ENCODE measurements at regions not wholly inside any gene's neighbourhood (a gene's known extent, or its start where the extent isn't known, plus 50 kb on each side); places are given as distances from the start of the nearest gene placed in this dataset.

DNA sequence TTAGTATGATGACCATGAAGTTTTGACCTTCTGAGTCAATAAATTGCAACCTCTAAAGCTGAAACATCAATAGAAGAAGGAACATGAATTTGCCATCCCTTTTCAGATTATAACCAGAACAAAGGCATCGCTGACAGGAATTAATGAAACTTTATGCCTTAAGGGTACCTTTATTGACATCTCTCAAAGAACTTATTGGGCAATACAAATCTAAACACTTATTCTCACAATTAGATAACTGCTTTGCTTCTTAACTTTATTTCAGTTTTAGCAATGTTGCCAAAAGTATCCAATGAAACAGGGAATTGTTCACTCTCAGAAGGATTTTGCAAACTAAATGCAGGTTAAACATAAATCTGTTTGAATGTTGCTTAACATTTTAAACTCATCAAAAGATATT lies 116.0 kb downstream of the ELAPOR2 start:
- TF ChIP-seq, protein P1, sequence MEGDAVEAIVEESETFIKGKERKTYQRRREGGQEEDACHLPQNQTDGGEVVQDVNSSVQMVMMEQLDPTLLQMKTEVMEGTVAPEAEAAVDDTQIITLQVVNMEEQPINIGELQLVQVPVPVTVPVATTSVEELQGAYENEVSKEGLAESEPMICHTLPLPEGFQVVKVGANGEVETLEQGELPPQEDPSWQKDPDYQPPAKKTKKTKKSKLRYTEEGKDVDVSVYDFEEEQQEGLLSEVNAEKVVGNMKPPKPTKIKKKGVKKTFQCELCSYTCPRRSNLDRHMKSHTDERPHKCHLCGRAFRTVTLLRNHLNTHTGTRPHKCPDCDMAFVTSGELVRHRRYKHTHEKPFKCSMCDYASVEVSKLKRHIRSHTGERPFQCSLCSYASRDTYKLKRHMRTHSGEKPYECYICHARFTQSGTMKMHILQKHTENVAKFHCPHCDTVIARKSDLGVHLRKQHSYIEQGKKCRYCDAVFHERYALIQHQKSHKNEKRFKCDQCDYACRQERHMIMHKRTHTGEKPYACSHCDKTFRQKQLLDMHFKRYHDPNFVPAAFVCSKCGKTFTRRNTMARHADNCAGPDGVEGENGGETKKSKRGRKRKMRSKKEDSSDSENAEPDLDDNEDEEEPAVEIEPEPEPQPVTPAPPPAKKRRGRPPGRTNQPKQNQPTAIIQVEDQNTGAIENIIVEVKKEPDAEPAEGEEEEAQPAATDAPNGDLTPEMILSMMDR (IDR thresholded peaks at IDR 0.05) = no peak
- no peak for TF ChIP-seq ZFX (IDR thresholded peaks at IDR 0.05; ENCODE audit: borderline replicate concordance)
- no peak overlapping the region for H3K27ac ChIP-seq

DNA sequence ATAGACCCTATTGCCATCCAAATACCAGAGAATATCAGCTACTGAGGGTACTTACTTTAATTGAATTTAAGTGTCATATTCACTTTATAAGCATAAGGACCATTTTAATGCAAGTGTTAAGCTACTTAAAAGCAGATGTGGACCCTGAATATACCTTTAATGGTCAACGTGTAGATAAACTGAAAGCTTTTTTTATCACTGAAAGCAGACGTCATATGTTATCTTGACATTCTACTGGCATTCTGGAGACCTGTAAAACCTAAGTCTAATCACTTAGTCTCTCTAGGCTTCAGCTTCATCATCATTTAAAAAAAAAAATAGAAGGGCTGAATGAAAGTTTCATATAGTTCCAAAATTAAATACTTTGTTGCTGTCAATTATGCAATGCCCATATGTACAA lies 116.5 kb downstream of the ELAPOR2 start:
- no peak for TF ChIP-seq ZFX (IDR thresholded peaks at IDR 0.05; ENCODE audit: borderline replicate concordance)
- TF ChIP-seq, protein P1 (IDR thresholded peaks at IDR 0.05) = no peak

DNA sequence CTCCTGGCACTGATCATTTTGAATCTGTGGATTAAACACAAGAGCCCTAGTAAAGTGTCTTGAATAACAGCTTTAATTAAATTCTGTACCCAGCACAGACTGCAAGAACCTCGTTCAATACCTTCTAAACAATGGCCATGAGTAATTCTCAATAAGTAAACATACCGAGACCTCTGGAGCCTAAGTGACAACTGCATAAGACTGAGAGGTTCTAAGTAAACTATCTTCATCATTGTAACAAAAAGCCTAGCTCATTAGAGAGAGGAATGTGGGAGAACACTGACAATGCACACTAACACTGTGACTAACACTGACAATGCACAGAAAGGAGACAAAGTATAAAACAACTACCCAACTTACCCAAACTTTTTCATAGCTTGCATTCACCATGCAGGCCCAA lies 117.4 kb downstream of the ELAPOR2 start:
- no peak for TF ChIP-seq ZFX (IDR thresholded peaks at IDR 0.05; ENCODE audit: borderline replicate concordance)
- TF ChIP-seq, protein P1 (IDR thresholded peaks at IDR 0.05) = no peak
- no peak overlapping the region for H3K27ac ChIP-seq

More for the DNA sequence above, 116.5 kb downstream of the ELAPOR2 start:
- no peak overlapping the region for H3K27ac ChIP-seq

DNA sequence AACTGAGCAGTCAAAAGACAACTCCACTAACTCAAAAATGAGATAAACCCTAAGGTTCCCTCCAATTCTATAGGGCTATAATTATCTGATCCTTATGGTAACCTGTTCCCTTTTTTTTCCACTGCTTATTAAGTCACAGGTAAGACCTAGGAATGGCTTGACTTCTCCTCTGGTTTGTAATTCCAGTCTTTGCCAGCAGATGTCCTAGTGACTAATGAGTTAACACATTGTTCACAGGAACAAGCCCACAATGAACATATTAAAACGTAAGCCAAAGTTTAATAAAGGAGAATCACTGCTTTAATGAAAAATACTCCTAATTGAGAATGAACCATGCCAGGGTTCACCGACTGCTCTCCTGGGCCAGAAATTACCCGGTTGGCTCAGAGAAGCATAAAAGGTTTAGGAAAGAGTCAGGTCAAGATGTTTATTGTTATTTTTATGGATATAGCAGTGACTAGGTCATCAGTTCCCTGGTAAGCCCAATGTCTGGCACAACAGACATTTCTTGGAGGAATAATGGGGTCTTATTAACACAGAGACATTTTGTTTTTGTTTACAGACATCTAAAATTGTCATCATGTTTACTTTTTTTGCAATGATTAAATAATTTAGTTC lies 120.1 kb downstream of the ELAPOR2 start:
- H3K27ac ChIP-seq = no peak overlapping the region
- TF ChIP-seq, protein P1 (IDR thresholded peaks at IDR 0.05) = peak; percentile 88
- TF ChIP-seq ZFX (IDR thresholded peaks at IDR 0.05; ENCODE audit: borderline replicate concordance) = no peak

DNA sequence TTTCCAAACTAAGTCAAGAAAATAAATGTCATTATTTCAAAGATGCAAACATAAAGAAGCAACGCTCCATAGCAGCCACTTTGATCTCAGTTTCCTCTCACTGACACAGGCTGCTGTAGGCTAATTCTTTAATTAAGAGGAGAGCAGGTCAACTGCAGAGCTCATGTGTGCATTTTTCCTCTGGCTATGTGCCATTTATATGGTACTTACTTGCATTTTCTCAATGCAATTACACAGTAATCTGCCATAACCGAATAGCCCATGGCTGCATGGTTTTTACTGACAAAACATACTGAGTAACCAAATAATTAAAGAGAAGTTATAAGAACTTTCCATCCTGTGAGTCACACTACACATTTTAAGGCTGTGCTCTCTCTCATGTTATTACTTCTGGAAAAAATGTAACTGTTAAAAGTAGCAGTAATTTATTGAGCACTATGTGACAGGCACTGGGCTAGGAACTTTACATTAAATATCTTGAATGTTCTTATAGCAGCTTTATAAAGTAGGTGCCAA lies 122.0 kb downstream of the ELAPOR2 start:
- TF ChIP-seq, protein P1 (IDR thresholded peaks at IDR 0.05) = no peak
- no peak for TF ChIP-seq ZFX (IDR thresholded peaks at IDR 0.05; ENCODE audit: borderline replicate concordance)
- H3K27ac ChIP-seq = no peak overlapping the region

DNA sequence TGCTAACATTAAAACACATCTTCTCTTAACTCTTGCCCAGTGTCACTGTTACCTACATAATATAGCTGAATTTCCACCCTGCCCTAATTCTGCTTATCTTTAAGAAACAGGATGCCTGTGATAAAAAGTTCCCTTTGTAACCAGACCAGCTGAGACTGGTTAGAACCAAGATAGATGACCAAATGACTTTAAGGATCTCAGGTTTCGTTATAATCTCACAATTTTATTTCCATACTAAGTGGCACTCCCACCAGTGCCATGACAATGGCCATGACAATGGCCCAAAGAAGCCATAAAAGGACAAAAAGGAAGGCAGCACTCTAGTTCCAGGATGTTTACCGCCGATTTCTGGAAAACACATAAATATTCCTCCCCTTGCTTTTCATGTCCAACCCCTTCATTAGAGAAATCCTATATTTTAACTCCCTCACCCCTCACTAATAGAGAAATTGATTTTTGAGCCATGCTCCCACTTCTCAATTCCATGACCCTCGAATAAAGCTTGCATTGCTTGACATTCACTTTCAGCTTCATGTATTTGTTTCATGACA lies 126.1 kb downstream of the ELAPOR2 start:
- TF ChIP-seq, protein P1 (IDR thresholded peaks at IDR 0.05) = no peak
- TF ChIP-seq ZFX (IDR thresholded peaks at IDR 0.05; ENCODE audit: borderline replicate concordance) = no peak
- no peak overlapping the region for H3K27ac ChIP-seq

DNA sequence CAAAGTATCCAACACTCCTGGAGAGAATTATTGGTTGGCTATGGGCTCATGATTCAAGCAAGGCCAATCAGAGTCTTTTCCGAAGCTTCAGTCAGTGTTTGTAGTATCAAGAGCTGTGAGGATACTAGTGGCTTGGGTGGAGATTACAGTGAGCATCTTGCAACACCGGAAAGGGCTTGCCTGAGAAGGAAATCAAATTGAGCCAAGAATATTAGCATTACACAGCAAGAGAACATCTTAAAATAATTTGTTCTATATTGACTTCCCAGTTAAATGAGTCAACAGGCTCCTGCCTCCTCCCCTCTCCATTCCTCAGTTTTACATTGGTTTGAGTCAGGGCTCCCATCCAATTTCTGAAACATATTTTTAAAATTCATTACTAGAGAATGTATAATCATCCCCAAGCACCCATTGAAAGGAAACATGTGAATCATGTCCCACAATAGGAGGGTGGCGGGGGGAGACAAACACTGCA lies 127.4 kb downstream of the ELAPOR2 start:
- no peak for TF ChIP-seq ZFX (IDR thresholded peaks at IDR 0.05; ENCODE audit: borderline replicate concordance)
- TF ChIP-seq, protein P1 (IDR thresholded peaks at IDR 0.05) = no peak
- H3K27ac ChIP-seq = no peak overlapping the region
